ENCODE measurements at regions not wholly inside any gene's neighbourhood (a gene's known extent, or its start where the extent isn't known, plus 50 kb on each side); places are given as distances from the start of the nearest gene placed in this dataset.

DNA sequence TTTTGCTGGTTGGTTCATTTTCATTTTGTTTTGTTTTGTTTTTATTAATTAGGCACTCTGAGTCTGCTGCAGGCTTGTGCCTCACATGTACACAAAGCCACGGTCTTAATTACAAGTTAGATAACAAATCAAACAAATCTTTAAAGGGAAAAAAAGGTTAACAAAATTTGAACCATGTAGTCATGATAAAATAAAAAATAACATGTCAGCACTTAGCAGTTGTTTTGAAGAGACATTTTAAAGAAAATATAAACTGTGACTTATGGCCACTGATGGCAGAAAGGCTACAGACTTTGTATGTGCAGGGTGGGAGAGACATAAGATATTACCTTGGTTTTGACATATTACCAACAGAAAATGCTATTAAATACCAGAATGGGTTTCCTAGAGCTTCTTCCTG, 1035.4 kb downstream of the TUSC7 start:
- Histone ChIP-seq H3K79me2 (ENCODE audit: control insufficient read depth, insufficient read depth, low read length) (no peaks in the 10 kb centered on the region), H3K27ac (ENCODE audit: extremely low read depth, low read depth, low read length) (no peak overlapping the region), H3K4me2 (ENCODE audit: insufficient read depth, low read length) (no peak overlapping the region), H3K27me3 (ENCODE audit: control insufficient read depth in 2 of 2, insufficient read depth in 2 of 2, low read length in 2 of 2) (no peaks in the 10 kb centered on the region), H3K4me3 (no peak overlapping the region), H3K36me3 (ENCODE audit: control insufficient read depth, insufficient read depth, low read length) (no peaks in the 10 kb centered on the region), H2AFZ (ENCODE audit: low read depth, low read length) (no peak overlapping the region), H4K20me1 (replicated peaks; ENCODE audit: control insufficient read depth, insufficient read depth, low read length) (no peaks in the 10 kb centered on the region), H3K9ac (ENCODE audit: insufficient read depth in 1 of 2, low read depth in 2 of 2, low read length in 2 of 2) (no peak overlapping the region), H3K9me3 (replicated peaks; ENCODE audit: control insufficient read depth, insufficient read depth, low read depth, low read length) (no peaks in the 10 kb centered on the region), H3K4me1 (replicated peaks in 1 of 2; ENCODE audit: control insufficient read depth in 2 of 2, insufficient read depth in 2 of 2, low read length in 2 of 2) (no peaks in the 10 kb centered on the region), H3K9me1 (ENCODE audit: control insufficient read depth, insufficient read depth, low read length) (no peaks in the 10 kb centered on the region)
- no peak for DNase-seq (ENCODE audit: extremely low read depth in 1 of 4, low spot score in 3 of 4)
- no peak for TF ChIP-seq TCFL5 (CRISPR knock-in tag; conservative IDR thresholded peaks at IDR 0.05)
- TF ChIP-seq STAT5A (IDR thresholded peaks at IDR 0.05; ENCODE audit: borderline replicate concordance, low read length): no peak
- no peak for TF ChIP-seq U2AF2 (optimal IDR thresholded peaks at IDR 0.05; ENCODE audit: low read depth, low read length)
- no peak for TF ChIP-seq KDM5B (IDR thresholded peaks at IDR 0.05; ENCODE audit: insufficient replicate concordance, low read depth, low read length)
- TF ChIP-seq NR2C1 (IDR thresholded peaks at IDR 0.05): no peak
- TF ChIP-seq NR2C1 (tag; IDR thresholded peaks at IDR 0.05): no peak
- TF ChIP-seq, protein P1, sequence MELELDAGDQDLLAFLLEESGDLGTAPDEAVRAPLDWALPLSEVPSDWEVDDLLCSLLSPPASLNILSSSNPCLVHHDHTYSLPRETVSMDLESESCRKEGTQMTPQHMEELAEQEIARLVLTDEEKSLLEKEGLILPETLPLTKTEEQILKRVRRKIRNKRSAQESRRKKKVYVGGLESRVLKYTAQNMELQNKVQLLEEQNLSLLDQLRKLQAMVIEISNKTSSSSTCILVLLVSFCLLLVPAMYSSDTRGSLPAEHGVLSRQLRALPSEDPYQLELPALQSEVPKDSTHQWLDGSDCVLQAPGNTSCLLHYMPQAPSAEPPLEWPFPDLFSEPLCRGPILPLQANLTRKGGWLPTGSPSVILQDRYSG (tag; conservative IDR thresholded peaks at IDR 0.05; ENCODE audit: low read depth): no peak
- no peak for TF ChIP-seq ZKSCAN1 (IDR thresholded peaks at IDR 0.05; ENCODE audit: low read depth, low read length)
- ChIA-PET CTCF (ENCODE audit: low intra/inter-chr PET ratio) (no interaction called here), POLR2A (no interaction called here)
- intact Hi-C loops (cut with micrococcal nuclease) (no loop called here), in situ Hi-C loops (cut with MboI) (no loop called here)
- ATAC-seq: no peak
- no TSS peak for BruUV-seq (replicated peaks)
- FAIRE-seq: no peak
- 10% methylated on average over 1 of the region's 1 CpG for WGBS (ENCODE audit: insufficient coverage, low coverage, missing lambda C conversion rate)

All from K562 (cell line).